ENCODE measurements at regions not wholly inside any gene's neighbourhood (a gene's known extent, or its start where the extent isn't known, plus 50 kb on each side); places are given as distances from the start of the nearest gene placed in this dataset.

- TF ChIP-seq GATA2 (IDR thresholded peaks at IDR 0.05; ENCODE audit: low read depth, low read length): no peak
- TF ChIP-seq GATA3 (IDR thresholded peaks at IDR 0.05; ENCODE audit: low read depth, low read length): no peak
These were observed 343.8 kb downstream of the TXNL1 start for GRCh38 chr18:56294484-56295183.

Measured in SH-SY5Y (cell line).